ENCODE measurements at regions not wholly inside any gene's neighbourhood (a gene's known extent, or its start where the extent isn't known, plus 50 kb on each side); places are given as distances from the start of the nearest gene placed in this dataset.

- ATAC-seq: no peak
- no peak overlapping the region for H3K4me3 Mint-ChIP-seq
- H3K36me3 Mint-ChIP-seq: no peaks in the 10 kb centered on the region
- no peaks in the 10 kb centered on the region for H3K27me3 Mint-ChIP-seq
- H3K27ac Mint-ChIP-seq: no peak overlapping the region
- H3K9me3 Mint-ChIP-seq: no peaks in the 10 kb centered on the region
- H3K4me1 Mint-ChIP-seq: no peaks in the 10 kb centered on the region
These were observed 296.8 kb downstream of the OTOL1 start for GRCh38 chr3:161793194-161793930.

GRCh38 chr3:161794551-161794950 lies 297.9 kb downstream of the OTOL1 start:
- H3K4me3 Mint-ChIP-seq: no peak overlapping the region
- no peaks in the 10 kb centered on the region for H3K4me1 Mint-ChIP-seq
- H3K9me3 Mint-ChIP-seq: peaks cover 1% of the 10 kb centered on the region
- H3K27ac Mint-ChIP-seq: no peak overlapping the region
- H3K36me3 Mint-ChIP-seq: no peaks in the 10 kb centered on the region
- H3K27me3 Mint-ChIP-seq: no peaks in the 10 kb centered on the region
- no peak for ATAC-seq

GRCh38 chr3:161796312-161796711 lies 299.7 kb downstream of the OTOL1 start:
- H3K9me3 Mint-ChIP-seq: peaks cover 3% of the 10 kb centered on the region
- no peak overlapping the region for H3K27ac Mint-ChIP-seq
- H3K4me1 Mint-ChIP-seq: no peaks in the 10 kb centered on the region
- H3K36me3 Mint-ChIP-seq: no peaks in the 10 kb centered on the region
- H3K27me3 Mint-ChIP-seq: no peaks in the 10 kb centered on the region
- H3K4me3 Mint-ChIP-seq: no peak overlapping the region
- no peak for ATAC-seq

- H3K4me1 Mint-ChIP-seq: no peaks in the 10 kb centered on the region
- H3K9me3 Mint-ChIP-seq: peaks cover 4% of the 10 kb centered on the region
- no peaks in the 10 kb centered on the region for H3K27me3 Mint-ChIP-seq
These were observed 300.2 kb downstream of the OTOL1 start for GRCh38 chr3:161796780-161797179.

GRCh38 chr3:161798016-161798415 lies 301.4 kb downstream of the OTOL1 start:
- peaks cover 7% of the 10 kb centered on the region for H3K9me3 Mint-ChIP-seq
- no peaks in the 10 kb centered on the region for H3K27me3 Mint-ChIP-seq
- H3K4me3 Mint-ChIP-seq: no peak overlapping the region
- H3K4me1 Mint-ChIP-seq: no peaks in the 10 kb centered on the region
- no peak for ATAC-seq
- H3K36me3 Mint-ChIP-seq: no peaks in the 10 kb centered on the region
- H3K27ac Mint-ChIP-seq: no peak overlapping the region

More at GRCh38 chr3:161796780-161797179, 300.2 kb downstream of the OTOL1 start:
- H3K4me3 Mint-ChIP-seq: no peak overlapping the region
- ATAC-seq: no peak
- no peaks in the 10 kb centered on the region for H3K36me3 Mint-ChIP-seq
- no peak overlapping the region for H3K27ac Mint-ChIP-seq

- no peak overlapping the region for H3K27ac Mint-ChIP-seq
These were observed 304.5 kb downstream of the OTOL1 start for GRCh38 chr3:161800985-161801559.

GRCh38 chr3:161818106-161818505 lies 321.5 kb downstream of the OTOL1 start:
- ATAC-seq: no peak
- Mint-ChIP-seq H3K4me1 (no peaks in the 10 kb centered on the region), H3K36me3 (no peaks in the 10 kb centered on the region)

More at GRCh38 chr3:161800985-161801559, 304.5 kb downstream of the OTOL1 start:
- Mint-ChIP-seq H3K27me3 (no peaks in the 10 kb centered on the region), H3K4me3 (no peak overlapping the region), H3K36me3 (no peaks in the 10 kb centered on the region), H3K4me1 (no peaks in the 10 kb centered on the region), H3K9me3 (peaks cover 11% of the 10 kb centered on the region)
- ATAC-seq: no peak

GRCh38 chr3:161821591-161821990 lies 325.0 kb downstream of the OTOL1 start:
- no peaks in the 10 kb centered on the region for H3K4me1 Mint-ChIP-seq
- no peaks in the 10 kb centered on the region for H3K36me3 Mint-ChIP-seq
- ATAC-seq: no peak
- H3K27me3 Mint-ChIP-seq: no peaks in the 10 kb centered on the region
- no peak overlapping the region for H3K4me3 Mint-ChIP-seq
- H3K27ac Mint-ChIP-seq: no peak overlapping the region
- H3K9me3 Mint-ChIP-seq: peaks cover 4% of the 10 kb centered on the region

More at GRCh38 chr3:161818106-161818505, 321.5 kb downstream of the OTOL1 start:
- H3K27ac Mint-ChIP-seq: no peak overlapping the region
- H3K27me3 Mint-ChIP-seq: no peaks in the 10 kb centered on the region
- peaks cover 7% of the 10 kb centered on the region for H3K9me3 Mint-ChIP-seq
- no peak overlapping the region for H3K4me3 Mint-ChIP-seq

GRCh38 chr3:161822291-161822690 lies 325.7 kb downstream of the OTOL1 start:
- Mint-ChIP-seq H3K4me1 (no peaks in the 10 kb centered on the region), H3K36me3 (no peaks in the 10 kb centered on the region), H3K4me3 (no peak overlapping the region), H3K9me3 (peaks cover 4% of the 10 kb centered on the region), H3K27ac (no peak overlapping the region), H3K27me3 (no peaks in the 10 kb centered on the region)
- ATAC-seq: no peak

- H3K27ac Mint-ChIP-seq: no peak overlapping the region
- H3K27me3 Mint-ChIP-seq: no peaks in the 10 kb centered on the region
- H3K9me3 Mint-ChIP-seq: peaks cover 4% of the 10 kb centered on the region
- no peaks in the 10 kb centered on the region for H3K36me3 Mint-ChIP-seq
- no peaks in the 10 kb centered on the region for H3K4me1 Mint-ChIP-seq
- H3K4me3 Mint-ChIP-seq: no peak overlapping the region
- no peak for ATAC-seq
These were observed 327.3 kb downstream of the OTOL1 start for GRCh38 chr3:161823910-161824309.

- no peak overlapping the region for H3K27ac Mint-ChIP-seq
- H3K4me1 Mint-ChIP-seq: no peaks in the 10 kb centered on the region
- no peaks in the 10 kb centered on the region for H3K36me3 Mint-ChIP-seq
- ATAC-seq: no peak
- peaks cover 3% of the 10 kb centered on the region for H3K9me3 Mint-ChIP-seq
- H3K27me3 Mint-ChIP-seq: no peaks in the 10 kb centered on the region
- no peak overlapping the region for H3K4me3 Mint-ChIP-seq
These were observed 341.4 kb downstream of the OTOL1 start for GRCh38 chr3:161838021-161838420.

GRCh38 chr3:161848376-161848775 lies 351.8 kb downstream of the OTOL1 start:
- ATAC-seq: no peak
- Mint-ChIP-seq H3K27ac (no peak overlapping the region), H3K4me1 (no peaks in the 10 kb centered on the region), H3K27me3 (no peaks in the 10 kb centered on the region), H3K4me3 (no peak overlapping the region), H3K36me3 (no peaks in the 10 kb centered on the region), H3K9me3 (peaks cover 3% of the 10 kb centered on the region)

GRCh38 chr3:161851941-161852566 lies 355.4 kb downstream of the OTOL1 start:
- H3K4me1 Mint-ChIP-seq: no peaks in the 10 kb centered on the region
- H3K27me3 Mint-ChIP-seq: no peaks in the 10 kb centered on the region
- no peak overlapping the region for H3K4me3 Mint-ChIP-seq
- ATAC-seq: no peak
- H3K36me3 Mint-ChIP-seq: no peaks in the 10 kb centered on the region
- H3K9me3 Mint-ChIP-seq: no peaks in the 10 kb centered on the region
- no peak overlapping the region for H3K27ac Mint-ChIP-seq

- Mint-ChIP-seq H3K4me3 (no peak overlapping the region), H3K9me3 (no peaks in the 10 kb centered on the region), H3K27ac (no peak overlapping the region), H3K27me3 (no peaks in the 10 kb centered on the region), H3K4me1 (no peaks in the 10 kb centered on the region), H3K36me3 (no peaks in the 10 kb centered on the region)
- ATAC-seq: no peak
These were observed 356.1 kb downstream of the OTOL1 start for GRCh38 chr3:161852744-161853143.

- H3K4me3 Mint-ChIP-seq: no peak overlapping the region
- ATAC-seq: no peak
- no peaks in the 10 kb centered on the region for H3K36me3 Mint-ChIP-seq
- H3K27ac Mint-ChIP-seq: no peak overlapping the region
- H3K4me1 Mint-ChIP-seq: no peaks in the 10 kb centered on the region
- H3K27me3 Mint-ChIP-seq: no peaks in the 10 kb centered on the region
- no peaks in the 10 kb centered on the region for H3K9me3 Mint-ChIP-seq
These were observed 357.7 kb downstream of the OTOL1 start for GRCh38 chr3:161854232-161854771.

Data from stimulated activated memory B cell treated with anti-CD40 and anti-IgM and Interleukin-4, amounts not matched to agents 10 μg/mL and 1 μg/mL and 100 μg/mL, for 72 hours (primary cell).